ENCODE measurements at regions not wholly inside any gene's neighbourhood (a gene's known extent, or its start where the extent isn't known, plus 50 kb on each side); places are given as distances from the start of the nearest gene placed in this dataset.

DNA sequence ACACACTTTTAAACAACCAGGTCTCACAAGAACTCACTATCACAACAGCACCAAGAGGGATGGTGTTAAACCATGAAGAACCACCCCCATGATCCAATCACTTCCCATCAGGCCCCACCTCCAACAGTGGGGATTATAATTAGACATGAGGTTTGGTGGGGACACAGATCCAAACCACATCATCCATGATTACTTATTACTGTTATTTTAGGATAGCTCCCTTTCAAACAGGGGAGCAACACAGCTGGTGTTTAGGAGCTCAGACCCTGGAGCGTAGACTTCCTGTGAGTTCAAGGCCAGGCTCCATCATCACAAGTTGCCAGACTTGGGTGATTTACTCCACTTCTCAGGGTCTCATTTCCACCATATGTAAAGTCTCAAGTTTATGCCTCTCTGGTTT is 382.7 kb downstream of the HRH4 start:
- in situ Hi-C loops (cut with MboI; ENCODE audit: low sequenced_read_pairs, unreplicated experiment), result no loop called here
- no peak for DNase-seq (ENCODE audit: low spot score)
- TF ChIP-seq CTCF (IDR thresholded peaks at IDR 0.05; ENCODE audit: borderline replicate concordance, control extremely low read depth, extremely low read depth, insufficient read depth, missing control alignments), result no peak

GRCh38 chr18:24846138-24846537 is 385.7 kb downstream of the HRH4 start:
- in situ Hi-C loops (cut with MboI; ENCODE audit: low sequenced_read_pairs, unreplicated experiment), result no loop called here
- DNase-seq (ENCODE audit: low spot score), result no peak
- no peak for TF ChIP-seq CTCF (IDR thresholded peaks at IDR 0.05; ENCODE audit: borderline replicate concordance, control extremely low read depth, extremely low read depth, insufficient read depth, missing control alignments)

GRCh38 chr18:24850532-24850931 is 390.1 kb downstream of the HRH4 start:
- no peak for TF ChIP-seq CTCF (IDR thresholded peaks at IDR 0.05; ENCODE audit: borderline replicate concordance, control extremely low read depth, extremely low read depth, insufficient read depth, missing control alignments)
- in situ Hi-C loops (cut with MboI; ENCODE audit: low sequenced_read_pairs, unreplicated experiment), result loop anchor here (25.0 kb wide), 1 partner anchor 1262 kb away; no protein-coding TSS in a partner anchor
- no peak for DNase-seq (ENCODE audit: low spot score)

GRCh38 chr18:24853076-24853475 is 392.6 kb downstream of the HRH4 start:
- no peak for DNase-seq (ENCODE audit: low spot score)
- in situ Hi-C loops (cut with MboI; ENCODE audit: low sequenced_read_pairs, unreplicated experiment), result loop anchor here (25.0 kb wide), 1 partner anchor 1259 kb away; no protein-coding TSS in a partner anchor
- TF ChIP-seq CTCF (IDR thresholded peaks at IDR 0.05; ENCODE audit: borderline replicate concordance, control extremely low read depth, extremely low read depth, insufficient read depth, missing control alignments), result no peak

GRCh38 chr18:24860978-24861680 is 400.7 kb downstream of the HRH4 start:
- DNase-seq (ENCODE audit: low spot score), result no peak
- no peak for TF ChIP-seq CTCF (IDR thresholded peaks at IDR 0.05; ENCODE audit: borderline replicate concordance, control extremely low read depth, extremely low read depth, insufficient read depth, missing control alignments)
- in situ Hi-C loops (cut with MboI; ENCODE audit: low sequenced_read_pairs, unreplicated experiment), result loop anchor here (25.0 kb wide), 1 partner anchor 1251 kb away; no protein-coding TSS in a partner anchor

DNA sequence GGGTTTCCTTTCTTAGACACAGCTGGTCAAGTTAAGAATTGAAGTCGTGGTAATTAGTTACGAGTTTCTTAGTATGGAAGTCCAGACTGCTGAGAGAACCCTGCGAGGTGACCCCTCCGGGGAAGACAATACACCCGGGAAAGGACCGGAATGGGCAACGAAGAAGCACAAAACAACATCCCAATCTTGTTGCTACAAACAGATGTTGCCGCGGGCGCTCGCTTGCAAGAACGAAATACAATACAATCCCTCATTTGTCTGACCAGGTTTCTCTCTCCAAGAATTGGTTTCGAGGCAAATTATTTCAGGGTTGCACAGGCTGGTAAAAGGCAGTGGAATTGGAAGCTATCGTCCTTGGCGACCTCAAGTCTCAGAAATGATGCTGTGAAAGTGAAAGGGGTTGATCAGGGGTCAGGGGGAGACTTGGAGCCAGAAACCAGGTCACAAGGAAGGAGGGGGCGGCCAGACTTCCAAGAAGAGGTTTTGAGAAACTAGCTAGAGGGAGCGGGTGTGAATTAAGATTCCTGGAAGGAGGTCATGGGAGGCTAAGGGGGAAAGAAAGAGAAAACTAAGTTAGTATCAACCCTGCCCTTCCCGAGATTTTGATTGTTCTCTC is 401.9 kb downstream of the HRH4 start:
- in situ Hi-C loops (cut with MboI; ENCODE audit: low sequenced_read_pairs, unreplicated experiment), result loop anchor here (25.0 kb wide), 1 partner anchor 1250 kb away; no protein-coding TSS in a partner anchor
- TF ChIP-seq CTCF (IDR thresholded peaks at IDR 0.05; ENCODE audit: borderline replicate concordance, control extremely low read depth, extremely low read depth, insufficient read depth, missing control alignments), result no peak
- no peak for DNase-seq (ENCODE audit: low spot score)

Data from GM13976 (cell line).